ENCODE measurements at regions not wholly inside any gene's neighbourhood (a gene's known extent, or its start where the extent isn't known, plus 50 kb on each side); places are given as distances from the start of the nearest gene placed in this dataset.

GRCh38 chr4:159481936-159482335 lies 379.1 kb downstream of the RAPGEF2 start:
- Histone ChIP-seq H3K27me3 (replicated peaks in 1 of 4; ENCODE audit: control extremely low read depth in 1 of 4, control insufficient read depth in 3 of 4, insufficient read depth in 4 of 4, low read length in 3 of 4) (no peaks in the 10 kb centered on the region), H3K4me2 (replicated peaks; ENCODE audit: low read depth, low read length, poor library complexity, severe bottlenecking) (no peak overlapping the region), H3K79me2 (ENCODE audit: control insufficient read depth, insufficient read depth, low read length) (no peaks in the 10 kb centered on the region), H3K36me3 (replicated peaks in 1 of 2; ENCODE audit: control extremely low read depth in 1 of 2, control insufficient read depth in 1 of 2, extremely low read depth in 1 of 2, insufficient read depth in 2 of 2, low read length in 1 of 2) (no peaks in the 10 kb centered on the region), H3K4me1 (ENCODE audit: control insufficient read depth in 2 of 2, insufficient read depth in 2 of 2, low read length in 2 of 2) (no peaks in the 10 kb centered on the region), H4K20me1 (ENCODE audit: control insufficient read depth, insufficient read depth, low read length, poor library complexity, severe bottlenecking) (no peaks in the 10 kb centered on the region), H3K4me3 (ENCODE audit: control extremely low read depth in 1 of 5, extremely low read depth in 1 of 5, insufficient read depth in 1 of 5, low read depth in 2 of 5, low read length in 4 of 5) (no peak overlapping the region), H3K9me3 (ENCODE audit: control extremely low read depth in 1 of 3, control insufficient read depth in 2 of 3, insufficient read depth in 1 of 3, low read length in 2 of 3) (peaks cover 0 to 3% (median 0%) of the 10 kb centered on the region in 3 donors), H3K27ac (ENCODE audit: low read length in 2 of 2) (no peak overlapping the region), H3K9ac (ENCODE audit: low read length) (no peak overlapping the region), H2AFZ (ENCODE audit: insufficient read depth, low read depth, low read length, poor library complexity, severe bottlenecking) (no peak overlapping the region)
- Mint-ChIP-seq H3K27me3 (peaks cover 4% of the 10 kb centered on the region), H3K4me3 (no peak overlapping the region), H3K27ac (no peak overlapping the region), H3K9me3 (ENCODE audit: insufficient read depth) (no peaks in the 10 kb centered on the region), H3K4me1 (no peaks in the 10 kb centered on the region)
- intact Hi-C loops (cut with micrococcal nuclease): no loop called here
- DNase-seq (no peak), ATAC-seq (ENCODE audit: low read depth) (no peak)
- POLR2A ChIA-PET: no interaction called here
- CTCF ChIA-PET: no interaction called here
- 72% methylated on average over 5 of the region's 6 CpGs for WGBS (ENCODE audit: insufficient coverage)
- TF ChIP-seq CTCF (IDR thresholded peaks at IDR 0.05): no peak
- TF ChIP-seq EZH2 (IDR thresholded peaks at IDR 0.05; ENCODE audit: borderline replicate concordance, insufficient read depth, low read depth, low read length, poor library complexity, severe bottlenecking): no peak

GRCh38 chr4:159483110-159483781 lies 380.4 kb downstream of the RAPGEF2 start:
- POLR2A ChIA-PET: no interaction called here
- H3K27me3 Mint-ChIP-seq: peaks cover 4% of the 10 kb centered on the region
- no peak for ATAC-seq (ENCODE audit: low read depth)
- no peak for DNase-seq
- H3K4me1 Mint-ChIP-seq: no peaks in the 10 kb centered on the region
- H3K9ac ChIP-seq (ENCODE audit: low read length): no peak overlapping the region
- no peak overlapping the region for H3K27ac Mint-ChIP-seq
- TF ChIP-seq EZH2 (IDR thresholded peaks at IDR 0.05; ENCODE audit: borderline replicate concordance, insufficient read depth, low read depth, low read length, poor library complexity, severe bottlenecking) (no peak), CTCF (IDR thresholded peaks at IDR 0.05) (no peak)
- no peaks in the 10 kb centered on the region for H3K36me3 ChIP-seq (replicated peaks in 1 of 2; ENCODE audit: control extremely low read depth in 1 of 2, control insufficient read depth in 1 of 2, extremely low read depth in 1 of 2, insufficient read depth in 2 of 2, low read length in 1 of 2)
- peaks cover 0 to 3% (median 0%) of the 10 kb centered on the region in 3 donors for H3K9me3 ChIP-seq (ENCODE audit: control extremely low read depth in 1 of 3, control insufficient read depth in 2 of 3, insufficient read depth in 1 of 3, low read length in 2 of 3)
- CTCF ChIA-PET: no interaction called here
- no peak overlapping the region for H3K27ac ChIP-seq (ENCODE audit: low read length in 2 of 2)
- H2AFZ ChIP-seq (ENCODE audit: insufficient read depth, low read depth, low read length, poor library complexity, severe bottlenecking): no peak overlapping the region
- no peaks in the 10 kb centered on the region for H3K4me1 ChIP-seq (ENCODE audit: control insufficient read depth in 2 of 2, insufficient read depth in 2 of 2, low read length in 2 of 2)
- H3K27me3 ChIP-seq (replicated peaks in 1 of 4; ENCODE audit: control extremely low read depth in 1 of 4, control insufficient read depth in 3 of 4, insufficient read depth in 4 of 4, low read length in 3 of 4): peaks cover 0 to 4% (median 0%) of the 10 kb centered on the region in 4 experiments
- no peak overlapping the region for H3K4me3 Mint-ChIP-seq
- no peak overlapping the region for H3K4me3 ChIP-seq (ENCODE audit: control extremely low read depth in 1 of 5, extremely low read depth in 1 of 5, insufficient read depth in 1 of 5, low read depth in 2 of 5, low read length in 4 of 5)
- no peaks in the 10 kb centered on the region for H3K79me2 ChIP-seq (ENCODE audit: control insufficient read depth, insufficient read depth, low read length)
- H3K4me2 ChIP-seq (replicated peaks; ENCODE audit: low read depth, low read length, poor library complexity, severe bottlenecking): no peak overlapping the region
- no peaks in the 10 kb centered on the region for H4K20me1 ChIP-seq (ENCODE audit: control insufficient read depth, insufficient read depth, low read length, poor library complexity, severe bottlenecking)
- no CpG with 5 or more reads among the region's 5 CpGs for WGBS (ENCODE audit: insufficient coverage)
- no peaks in the 10 kb centered on the region for H3K9me3 Mint-ChIP-seq (ENCODE audit: insufficient read depth)
- intact Hi-C loops (cut with micrococcal nuclease): no loop called here

Data from B cell (primary cell).